Stimulated activated CD8-positive, alpha-beta memory T cell treated with anti-CD3 and anti-CD28 coated beads, Interleukin-15, amount 100 ng/mL, for 1 hour (primary cell): ENCODE measurements at regions not wholly inside any gene's neighbourhood (a gene's known extent, or its start where the extent isn't known, plus 50 kb on each side); places are given as distances from the start of the nearest gene placed in this dataset.
"Not testable (repeated sequence)": the region's sequence is repeated elsewhere in the genome, so short reads cannot be mapped to it uniquely, and the experiment has no call there.

Source experiments
- DNase-seq: peaks from one replicate; pipeline ENCODE4 v3.0.0-alpha.2; 2020; ENCODE audit warnings: low read depth

DNA sequence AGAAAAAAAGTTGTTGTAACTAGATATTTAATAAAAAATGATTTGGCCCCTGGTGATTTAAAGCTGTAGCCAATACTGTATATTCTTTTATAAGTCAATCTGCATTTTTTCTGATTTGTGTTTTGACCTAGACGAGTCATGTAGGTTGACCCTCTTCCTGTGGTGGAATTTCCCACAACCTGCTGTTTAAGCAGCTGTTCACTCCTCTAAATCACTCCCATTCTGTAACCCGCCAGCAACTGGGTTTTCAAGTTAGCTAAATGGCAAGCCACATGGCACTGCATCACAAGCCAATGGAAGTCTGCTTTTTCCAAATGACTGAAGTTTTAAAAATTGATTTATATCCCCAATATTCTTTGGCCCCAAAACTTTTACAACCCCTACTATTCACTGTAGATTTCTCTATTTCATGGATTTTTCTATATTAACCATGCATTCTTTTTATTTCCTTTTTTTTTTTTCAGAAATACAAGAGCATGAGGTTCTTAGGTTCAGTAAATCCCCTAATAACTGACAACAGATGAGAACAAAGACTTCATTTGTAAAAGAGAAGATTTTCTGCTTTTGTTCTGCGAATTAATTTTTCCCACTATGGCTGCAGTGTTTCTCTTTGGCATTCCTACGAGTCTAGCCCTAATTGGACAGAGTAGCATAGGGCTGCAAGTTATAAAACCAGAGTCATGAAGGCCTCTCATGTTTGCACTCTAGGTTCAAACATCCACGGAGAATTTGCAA, 184.5 kb upstream of the TLE4 start:
- no peak for DNase-seq

DNA sequence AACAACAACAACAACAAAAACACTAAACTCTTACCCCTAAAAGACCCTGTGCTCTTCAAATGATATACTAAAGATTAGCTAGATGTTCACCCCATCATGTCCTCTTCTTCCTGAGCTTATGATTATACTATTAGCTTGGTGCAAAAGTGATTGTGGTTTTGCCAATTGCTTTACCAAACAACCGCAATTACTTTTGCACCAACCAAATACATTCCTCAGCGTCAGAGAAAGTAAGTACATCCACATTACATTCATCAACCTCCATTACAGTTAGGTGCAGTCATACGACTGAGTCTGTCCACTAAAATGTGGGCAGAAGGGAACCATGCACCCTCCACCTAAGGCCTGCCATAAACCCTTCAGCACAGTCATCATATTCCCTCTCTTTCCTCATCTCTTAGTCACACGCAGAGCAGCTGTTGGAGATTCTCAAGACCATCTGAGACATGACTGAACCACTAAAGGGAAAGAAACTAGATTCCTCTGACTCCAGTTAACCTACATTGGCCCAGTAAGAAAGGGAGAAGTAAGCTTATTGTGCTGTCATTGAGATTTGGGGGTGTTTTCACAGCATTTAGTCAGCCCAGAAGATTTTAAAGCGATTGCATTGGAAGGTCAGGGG, 181.6 kb upstream of the TLE4 start:
- no peak for DNase-seq

DNA sequence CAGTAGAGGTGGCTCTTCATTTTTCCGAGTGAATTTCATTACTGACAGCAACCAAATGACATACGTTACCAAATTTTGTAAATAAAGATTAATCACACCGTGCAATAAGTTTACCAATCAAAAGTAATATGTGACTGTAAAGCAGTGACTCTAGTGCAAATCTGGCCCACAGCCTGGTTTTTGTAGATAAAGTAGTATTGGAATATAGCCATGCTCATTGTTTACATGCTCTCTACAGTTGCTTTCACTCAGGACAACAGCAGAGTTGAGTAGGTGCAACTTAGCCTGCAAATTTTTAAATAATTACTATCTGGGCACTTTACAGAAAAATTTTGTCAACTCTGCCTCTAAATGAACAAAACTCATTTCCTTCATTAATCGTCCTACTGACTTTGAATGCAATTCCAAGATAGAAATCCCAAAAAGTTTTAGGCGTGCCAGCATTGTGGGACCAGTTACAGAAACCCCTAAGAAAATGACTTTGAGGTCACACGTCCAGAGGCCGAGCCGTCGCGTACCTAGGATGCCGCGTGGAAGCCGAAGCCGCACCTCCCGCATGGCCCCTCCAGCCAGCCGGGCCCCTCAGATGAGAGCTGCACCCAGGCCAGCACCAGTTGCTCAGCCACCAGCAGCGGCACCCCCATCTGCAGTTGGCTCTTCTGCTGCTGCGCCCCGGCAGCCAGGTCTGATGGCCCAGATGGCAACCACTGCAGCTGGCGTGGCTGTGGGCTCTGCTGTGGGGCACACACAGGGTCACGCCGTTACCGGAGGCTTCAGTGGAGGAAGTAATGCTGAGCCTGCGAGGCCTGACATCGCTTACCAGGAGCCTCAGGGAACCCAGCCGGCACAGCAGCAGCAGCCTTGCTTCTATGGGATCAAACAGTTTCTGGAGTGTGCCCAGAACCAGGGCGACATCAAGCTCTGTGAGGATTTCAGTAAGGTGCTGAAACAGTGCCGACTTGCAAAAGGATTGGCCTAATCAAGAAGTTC, 180.7 kb upstream of the TLE4 start:
- no peak for DNase-seq

DNA sequence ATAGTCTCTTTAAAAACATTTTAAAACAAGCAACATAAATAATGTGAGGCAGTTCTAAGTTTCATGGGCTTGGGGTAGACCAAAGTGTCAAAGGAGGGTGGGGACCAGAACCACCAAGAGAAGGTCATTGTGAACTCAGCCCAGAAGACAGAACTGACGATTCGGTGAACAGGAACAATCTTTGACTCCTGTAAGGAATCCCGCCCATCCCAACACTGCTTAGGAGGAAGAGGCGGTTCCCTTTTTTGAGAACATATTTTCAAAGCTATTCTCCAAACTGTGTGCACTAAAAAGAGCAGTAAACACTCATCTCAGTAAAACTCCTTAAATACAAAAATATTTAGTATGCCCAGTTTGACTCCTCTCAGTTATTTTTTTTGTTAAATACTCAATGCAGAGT, 176.5 kb upstream of the TLE4 start:
- no peak for DNase-seq

DNA sequence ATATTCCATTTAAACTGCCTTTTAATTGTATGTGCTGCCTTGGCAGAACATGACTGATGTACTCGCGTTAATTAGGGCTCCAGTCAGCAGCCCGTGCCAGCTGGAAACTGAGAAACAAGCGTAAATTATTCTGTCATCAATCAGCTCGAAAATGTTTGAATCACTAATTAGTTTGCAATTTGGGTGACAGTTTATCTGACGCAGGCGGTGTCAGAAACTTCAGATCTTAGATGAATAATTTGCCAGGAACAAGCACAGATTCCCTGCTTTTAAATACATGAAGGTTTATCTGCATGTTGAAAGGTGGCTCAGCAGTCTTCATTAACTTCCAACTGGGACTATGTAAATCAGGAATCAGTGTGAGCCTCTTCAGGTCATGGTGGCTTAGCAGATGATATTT, 176.0 kb upstream of the TLE4 start:
- no peak for DNase-seq

DNA sequence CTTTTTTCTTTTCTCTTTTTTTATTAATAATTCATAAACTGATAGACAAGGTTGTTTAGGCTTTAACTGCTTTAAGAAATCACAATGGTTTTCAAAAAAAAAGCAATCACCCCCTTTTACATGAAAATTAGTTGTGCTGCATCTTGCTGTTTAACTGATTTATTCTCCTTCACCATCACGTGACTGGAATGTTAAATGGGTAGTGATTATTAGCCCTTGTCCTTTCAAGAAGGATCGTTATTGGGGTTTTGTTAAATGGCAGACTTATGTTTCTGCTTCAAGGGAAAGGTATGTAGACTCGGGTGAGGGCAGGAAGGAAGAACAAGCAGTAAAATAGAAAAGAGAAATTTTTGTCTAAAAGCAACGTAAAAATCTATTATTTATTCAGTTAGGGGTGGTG, 175.6 kb upstream of the TLE4 start:
- DNase-seq: no peak

DNA sequence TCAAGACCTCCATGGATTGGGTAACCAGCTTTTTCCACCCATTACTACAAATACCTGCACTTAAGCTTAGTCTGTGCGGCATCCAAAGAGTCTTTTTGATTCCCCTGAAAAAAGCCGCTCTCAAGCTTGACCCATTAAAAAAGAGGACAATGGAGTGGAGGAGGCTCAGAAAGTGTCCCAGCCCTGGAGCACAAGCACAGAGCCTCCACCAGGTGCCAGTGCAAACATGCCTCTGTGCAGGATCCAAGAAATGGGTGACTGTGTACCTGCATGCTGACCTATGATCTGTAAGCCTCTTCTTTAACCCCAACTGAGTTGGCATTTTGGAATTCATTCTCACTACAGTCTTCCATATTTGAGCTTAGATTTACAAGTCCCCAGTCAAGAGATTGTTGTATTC, 168.3 kb upstream of the TLE4 start:
- DNase-seq: no peak

DNA sequence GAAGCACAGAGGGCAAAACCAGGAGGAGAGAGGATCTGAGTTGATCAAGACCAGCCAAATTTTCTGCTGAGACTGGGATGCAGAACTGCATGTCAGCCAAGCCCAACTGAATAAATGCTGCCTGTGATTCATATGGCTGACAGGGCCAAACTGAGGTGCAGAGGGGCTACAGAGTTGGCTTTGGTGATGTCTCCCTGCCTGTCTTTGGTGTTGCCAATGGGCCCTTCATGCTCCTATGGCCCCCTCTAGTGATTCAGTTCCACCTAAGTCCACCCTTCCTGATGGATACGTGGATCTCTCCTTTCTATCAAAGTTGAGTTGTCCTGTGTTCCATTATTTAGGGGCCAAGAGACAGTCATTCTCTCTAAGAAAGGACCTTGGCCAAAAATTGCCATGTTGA, 163.6 kb upstream of the TLE4 start:
- no peak for DNase-seq

DNA sequence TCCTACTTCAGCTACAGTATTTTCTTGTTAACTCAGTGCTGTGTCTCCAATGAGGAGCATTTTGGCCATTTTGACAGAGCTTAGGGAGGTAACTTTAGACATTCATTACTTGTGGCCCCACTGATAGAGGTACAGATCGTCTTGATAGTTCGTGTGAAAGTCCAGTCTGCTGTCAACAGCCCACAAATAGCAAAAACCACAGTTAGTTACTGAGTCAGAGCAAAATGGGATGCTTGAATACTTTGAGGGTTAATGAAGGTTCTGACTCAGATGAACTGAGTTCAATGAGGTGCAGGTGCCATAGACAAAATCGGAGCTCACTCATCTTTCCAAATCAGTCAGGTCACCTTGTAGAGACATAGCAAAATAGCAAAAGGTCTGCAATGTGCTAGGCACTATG, 163.1 kb upstream of the TLE4 start:
- no peak for DNase-seq

DNA sequence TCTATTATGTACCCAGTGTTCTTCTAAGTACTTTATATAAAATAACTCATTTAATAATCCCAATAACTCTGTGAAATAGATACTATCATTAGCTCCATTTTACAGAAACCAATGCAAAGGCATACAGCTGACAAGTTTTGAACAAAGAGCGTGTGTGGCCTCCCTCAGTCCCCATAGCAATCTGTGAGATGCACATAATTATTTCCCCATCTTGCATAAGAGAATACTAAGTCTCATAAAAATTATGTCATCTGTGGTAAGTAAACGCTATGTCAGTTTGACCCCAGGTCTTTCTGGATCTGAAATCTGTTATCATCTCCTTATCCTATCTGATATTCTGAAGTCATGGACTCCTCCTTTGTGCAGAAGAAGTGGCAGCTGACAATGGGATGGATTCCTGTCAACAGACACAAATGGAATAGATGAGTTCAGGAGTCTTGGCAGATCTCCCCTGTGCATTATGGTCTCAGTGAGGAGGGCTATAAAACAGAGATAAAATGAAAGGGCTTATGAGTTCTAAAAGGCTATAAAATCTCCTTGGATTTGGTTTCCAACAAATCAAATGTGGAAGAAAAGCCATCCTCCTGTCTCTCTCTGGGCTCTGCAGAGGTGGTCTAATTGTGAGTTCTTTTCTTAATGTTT, 162.5 kb upstream of the TLE4 start:
- DNase-seq: no peak

DNA sequence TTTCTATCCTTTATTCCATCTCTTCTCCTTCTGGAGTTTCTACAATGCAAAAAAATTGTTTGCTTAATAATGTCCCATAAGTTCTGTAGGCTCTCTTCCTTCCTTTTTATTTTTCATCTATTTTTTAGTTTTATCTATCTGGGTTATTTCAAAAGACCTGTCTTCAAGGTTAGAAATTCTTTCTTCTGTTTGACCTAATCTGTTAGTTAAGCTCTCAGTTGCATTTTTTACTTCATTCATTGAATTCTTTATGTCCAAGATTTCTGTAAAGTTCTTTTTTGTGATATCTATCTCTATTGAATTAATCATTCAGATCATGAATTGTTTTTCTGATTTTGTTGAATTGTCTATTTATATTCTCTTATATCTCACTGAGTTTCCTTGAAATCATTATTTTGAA, 145.9 kb upstream of the TLE4 start:
- DNase-seq: no peak

DNA sequence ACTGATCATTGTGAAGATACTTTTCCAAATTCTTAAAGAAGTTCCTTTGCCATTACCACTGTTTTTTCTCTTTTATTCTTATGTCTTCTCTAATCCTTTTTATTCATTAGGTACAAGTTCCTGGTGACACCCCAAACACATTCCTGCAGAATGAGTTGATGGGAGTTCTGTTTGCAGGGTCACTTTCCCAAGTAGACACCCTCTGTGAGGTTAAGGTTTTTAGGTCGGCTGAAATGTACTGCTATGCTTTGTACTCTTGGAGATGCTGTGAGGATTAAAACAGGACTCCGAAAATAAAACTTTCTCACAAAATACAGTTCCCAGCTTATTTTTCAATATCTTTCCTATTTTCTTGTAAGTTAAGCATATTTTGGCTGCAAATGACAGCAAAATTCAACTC, 143.3 kb upstream of the TLE4 start:
- DNase-seq: no peak

DNA sequence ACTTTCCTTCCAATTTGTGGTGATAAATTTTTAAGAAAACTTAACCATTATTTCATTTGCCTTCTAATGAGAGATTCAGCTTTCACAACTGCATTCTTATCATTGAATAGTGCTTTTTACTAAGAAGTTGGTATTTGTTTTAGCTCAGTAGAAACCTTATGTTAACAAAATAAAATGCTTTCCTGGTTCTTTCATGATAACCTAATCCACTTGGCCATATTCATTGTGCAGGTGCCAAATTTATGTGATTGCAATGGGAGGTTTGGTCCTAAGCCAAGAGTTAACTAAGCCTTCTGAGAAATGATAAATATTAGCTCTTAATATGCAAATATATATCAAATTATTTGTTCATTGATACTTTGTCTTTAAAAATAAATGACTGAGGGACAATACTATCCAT, 141.1 kb upstream of the TLE4 start:
- DNase-seq: no peak

DNA sequence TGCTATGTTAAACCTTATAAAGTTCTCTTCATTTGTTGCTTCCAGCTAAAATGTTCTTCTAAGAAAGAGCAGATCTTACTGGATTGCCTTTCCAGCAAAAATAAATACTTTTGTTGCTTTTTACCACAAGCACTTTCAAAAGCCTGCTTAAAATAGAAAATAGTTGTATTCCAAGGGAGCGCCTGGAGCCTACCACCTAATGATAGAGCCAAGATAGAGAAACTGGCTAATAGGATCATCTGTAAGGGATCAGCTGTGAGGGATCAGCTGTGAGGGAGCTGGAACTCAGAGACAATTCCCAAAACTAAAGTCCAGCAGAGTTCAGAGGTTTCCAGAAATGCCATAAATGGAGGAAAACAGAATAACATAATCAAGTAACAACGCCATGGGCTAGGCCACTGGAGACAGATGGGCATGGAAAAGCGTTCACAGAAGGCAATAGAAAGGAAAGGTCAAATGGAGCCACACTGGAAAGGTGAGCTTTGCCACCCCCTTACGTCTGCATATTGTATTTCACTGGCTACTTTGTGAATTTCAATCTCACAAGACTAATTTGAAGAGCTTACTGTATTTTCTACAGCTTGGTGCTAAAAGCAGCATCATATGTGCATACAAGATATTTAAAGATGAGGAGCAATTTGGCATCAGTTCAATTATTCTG, 140.6 kb upstream of the TLE4 start:
- no peak for DNase-seq

DNA sequence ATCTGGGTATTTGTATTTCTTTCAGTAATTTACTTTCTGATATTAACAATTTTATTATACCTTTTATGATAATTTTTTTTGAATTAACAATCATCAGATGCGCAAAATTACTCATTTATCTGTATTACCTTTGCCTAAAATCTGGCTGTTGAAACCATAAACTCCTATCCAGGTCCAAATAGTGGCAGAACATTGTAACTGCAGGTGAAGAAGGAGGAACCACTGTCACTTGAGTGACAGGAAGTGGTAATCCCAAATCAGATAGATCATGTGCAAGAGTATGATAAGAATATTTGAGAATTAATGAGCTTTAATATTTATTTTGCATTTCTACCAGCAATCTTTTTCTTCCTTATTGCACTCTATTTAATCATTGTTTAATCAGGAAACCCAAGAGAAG, 139.3 kb upstream of the TLE4 start:
- DNase-seq: no peak

DNA sequence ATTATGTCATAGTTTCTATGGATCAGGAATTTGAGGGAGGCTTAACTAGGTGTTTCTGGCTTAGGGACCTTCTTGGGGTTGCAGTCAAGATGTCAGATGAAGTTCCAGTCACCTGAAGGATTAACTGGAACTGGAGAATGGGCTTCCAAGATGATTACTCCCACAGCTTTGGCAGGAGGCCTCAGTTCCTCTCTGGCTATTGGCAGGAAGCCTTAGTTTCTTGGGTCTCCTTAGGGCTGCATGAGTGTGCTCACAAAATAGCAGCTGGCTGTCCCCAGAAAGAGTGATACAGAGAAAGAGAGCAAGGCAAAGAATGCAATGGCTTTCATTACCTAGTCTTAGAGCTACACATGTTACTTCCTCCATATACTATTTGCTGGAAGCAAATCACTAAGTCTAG, 138.1 kb upstream of the TLE4 start:
- DNase-seq: no peak

DNA sequence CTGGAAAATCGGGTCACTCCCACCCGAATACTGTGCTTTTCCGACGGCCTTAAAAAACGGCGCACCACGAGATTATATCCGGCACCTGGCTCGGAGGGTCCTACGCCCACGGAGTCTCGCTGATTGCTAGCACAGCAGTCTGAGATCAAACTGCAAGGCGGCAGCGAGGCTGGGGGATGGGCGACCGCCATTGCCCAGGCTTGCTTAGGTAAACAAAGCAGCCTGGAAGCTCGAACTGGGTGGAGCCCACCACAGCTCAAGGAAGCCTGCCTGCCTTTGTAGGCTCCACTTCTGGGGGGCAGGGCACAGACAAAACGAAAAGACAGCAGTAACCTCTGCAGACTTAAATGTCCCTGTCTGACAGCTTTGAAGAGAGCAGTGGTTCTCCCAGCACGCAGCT, 132.5 kb upstream of the TLE4 start:
- DNase-seq: not testable (repeated sequence)

DNA sequence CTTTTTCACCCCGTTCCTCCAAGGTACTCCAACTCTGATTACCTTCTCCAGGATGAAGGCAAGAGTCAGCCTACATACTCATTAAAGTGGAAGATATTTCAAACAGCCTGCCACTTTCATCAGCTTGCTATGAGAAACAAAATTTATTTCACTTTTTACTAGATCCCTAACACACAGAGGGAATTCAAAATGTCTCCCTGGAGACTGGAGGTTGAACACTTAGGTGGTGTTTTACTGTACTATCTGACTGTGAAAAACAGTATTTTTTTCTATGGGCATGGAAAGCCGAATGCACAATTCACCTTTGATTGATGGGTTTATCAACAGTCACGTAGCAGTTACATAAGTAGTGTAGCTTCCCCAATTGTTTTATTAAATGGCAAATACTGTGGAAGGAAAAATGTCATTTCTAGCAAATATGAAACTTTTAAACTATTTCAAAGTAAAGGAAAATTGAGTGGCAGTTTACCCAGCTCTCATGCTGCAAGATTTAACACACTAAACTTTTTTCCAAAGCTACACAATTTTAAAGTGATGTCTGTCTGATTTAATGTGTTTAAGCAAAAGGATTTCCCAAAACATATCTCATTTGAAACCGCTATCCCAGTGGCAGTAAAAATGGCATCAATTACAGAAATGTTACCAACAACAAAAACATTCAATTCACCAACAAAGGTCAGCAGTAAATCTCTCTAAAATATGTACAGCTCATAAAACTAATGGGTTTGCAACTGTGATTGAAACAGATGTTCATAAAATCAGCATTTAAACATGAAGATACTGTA, 125.0 kb upstream of the TLE4 start:
- no peak for DNase-seq

DNA sequence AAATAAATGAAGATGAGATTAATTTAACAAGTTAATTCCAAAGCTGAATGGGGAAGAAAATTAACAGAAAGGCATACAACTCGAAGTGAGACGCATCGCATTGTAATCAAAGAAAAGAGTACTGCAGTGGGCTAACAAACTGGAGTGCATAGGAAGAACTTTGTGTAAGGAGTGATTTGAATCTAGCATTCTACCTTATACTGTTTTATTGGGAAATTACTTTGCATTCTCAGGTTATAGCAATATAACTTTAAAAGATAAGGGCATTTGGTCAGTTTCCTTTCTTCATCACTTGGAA, 124.5 kb upstream of the TLE4 start:
- no peak for DNase-seq

DNA sequence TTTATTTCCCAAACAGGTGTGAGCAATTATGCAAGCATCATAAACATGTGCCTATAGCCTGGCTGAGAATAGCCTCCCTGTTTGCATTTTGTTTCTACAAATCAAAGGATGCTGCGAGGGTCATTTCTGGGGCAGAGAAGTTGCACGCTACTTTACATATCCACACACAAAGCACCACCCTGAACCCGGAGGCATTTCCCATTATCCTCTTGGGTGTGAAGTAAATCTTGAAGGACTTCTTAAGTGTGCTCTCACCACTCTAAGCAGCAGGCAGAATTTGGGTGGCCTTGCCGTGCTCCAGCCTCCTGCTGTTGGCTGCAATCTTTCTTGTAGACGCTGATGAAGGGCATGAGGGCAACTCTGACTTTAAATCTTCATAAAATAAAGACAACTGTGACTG, 124.0 kb upstream of the TLE4 start:
- no peak for DNase-seq

DNA sequence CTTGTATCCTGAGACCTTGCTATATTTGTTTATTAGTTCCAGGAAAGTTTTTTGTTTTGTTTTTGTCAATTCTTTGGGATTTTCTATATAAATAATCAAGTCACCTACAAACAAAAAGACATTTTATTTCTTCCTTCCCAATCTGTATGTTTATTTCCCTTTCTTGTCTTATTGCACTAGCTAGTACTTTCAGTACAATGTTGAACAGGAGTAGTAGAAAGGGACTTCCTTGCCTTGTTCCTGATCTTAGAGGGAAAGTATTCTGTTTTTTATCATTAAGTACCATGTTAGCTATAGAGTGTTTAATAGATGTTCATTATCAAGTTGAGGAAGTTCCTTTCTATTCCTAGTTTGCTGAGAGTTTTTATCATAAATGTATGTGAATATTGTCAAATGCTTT, 119.5 kb upstream of the TLE4 start:
- DNase-seq: no peak
